Thymus (tissue), 11 donors: ENCODE measurements at regions not wholly inside any gene's neighbourhood (a gene's known extent, or its start where the extent isn't known, plus 50 kb on each side); places are given as distances from the start of the nearest gene placed in this dataset.

Experiments
- DNase-seq, 9 donors: peaks; one replicate each; pipeline ENCODE4 v3.0.0-alpha.2; 2013; ENCODE audit warnings: low spot score in 9 of 9, low read depth in 6 of 9, missing footprints in 1 of 9
- H3K27ac ChIP-seq, 2 donors: one replicate each; pipeline ENCODE4 v1.5.1; 2013; ENCODE audit warnings: control low read depth in 1 of 2, low read depth in 1 of 2, low read length in 1 of 2, mild to moderate bottlenecking in 1 of 2, moderate library complexity in 1 of 2
- H3K27me3 ChIP-seq, 2 donors: one replicate each; pipeline ENCODE4 v1.5.1; 2013; ENCODE audit warnings: low read length in 1 of 2; ENCODE audit not compliant: control insufficient read depth in 2 of 2, insufficient read depth in 1 of 2
- H3K36me3 ChIP-seq, 2 donors: one replicate each; pipeline ENCODE4 v1.5.1; 2013; ENCODE audit warnings: low read length in 1 of 2, mild to moderate bottlenecking in 1 of 2, moderate library complexity in 1 of 2; ENCODE audit not compliant: control insufficient read depth in 2 of 2, insufficient read depth in 2 of 2
- H3K4me1 ChIP-seq, 2 donors: one replicate each; pipeline ENCODE4 v1.5.1; 2013; ENCODE audit warnings: low read length in 2 of 2; ENCODE audit not compliant: control insufficient read depth in 2 of 2, insufficient read depth in 2 of 2
- H3K4me3 ChIP-seq, 2 donors: one replicate each; pipeline ENCODE4 v1.5.1; 2013; ENCODE audit warnings: low read length in 2 of 2, control low read depth in 1 of 2, mild to moderate bottlenecking in 1 of 2
- H3K9me3 ChIP-seq, 2 donors: one replicate each; pipeline ENCODE4 v1.5.1; 2013; ENCODE audit warnings: low read length in 1 of 2, mild to moderate bottlenecking in 1 of 2; ENCODE audit not compliant: control insufficient read depth in 2 of 2, insufficient read depth in 1 of 2
- WGBS: extraction: QIAGEN DNeasy Blood & Tissue Kit; methylation state at CpG from one replicate; pipeline ENCODE4 v1.1.7; 2013; 5-methylcytosine and 5-hydroxymethylcytosine counted together
- donor health status: healthy.

DNA sequence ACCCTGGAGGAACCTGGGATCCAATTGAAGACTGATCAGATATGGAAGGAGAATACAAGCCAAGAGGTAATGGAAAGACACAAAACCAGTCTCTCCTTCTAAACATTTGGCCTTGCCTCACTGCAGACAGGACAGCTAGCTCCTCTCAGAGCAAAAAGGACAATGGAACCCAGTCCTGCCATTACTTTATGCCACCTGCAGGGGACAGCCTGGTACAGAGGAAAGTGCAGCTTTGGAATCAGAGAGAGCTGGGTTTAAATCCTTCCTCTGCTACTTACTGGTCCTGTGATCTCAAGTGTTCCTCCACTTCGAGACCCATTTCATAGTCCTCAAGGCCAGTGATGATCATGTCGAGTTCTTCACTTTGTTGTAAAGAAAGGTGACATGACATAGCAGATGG lies 159.4 kb upstream of the SMAD3 start:
- DNase-seq = no peak
- peaks cover 0 to 4% of the 10 kb centered on the region in 2 donors for H3K9me3 ChIP-seq
- no peaks in the 10 kb centered on the region for H3K4me1 ChIP-seq
- no peak overlapping the region for H3K27ac ChIP-seq
- no peaks in the 10 kb centered on the region for H3K27me3 ChIP-seq
- 95% methylated on average over 2 of the region's 2 CpGs for WGBS
- H3K36me3 ChIP-seq = no peaks in the 10 kb centered on the region
- no peak overlapping the region for H3K4me3 ChIP-seq

DNA sequence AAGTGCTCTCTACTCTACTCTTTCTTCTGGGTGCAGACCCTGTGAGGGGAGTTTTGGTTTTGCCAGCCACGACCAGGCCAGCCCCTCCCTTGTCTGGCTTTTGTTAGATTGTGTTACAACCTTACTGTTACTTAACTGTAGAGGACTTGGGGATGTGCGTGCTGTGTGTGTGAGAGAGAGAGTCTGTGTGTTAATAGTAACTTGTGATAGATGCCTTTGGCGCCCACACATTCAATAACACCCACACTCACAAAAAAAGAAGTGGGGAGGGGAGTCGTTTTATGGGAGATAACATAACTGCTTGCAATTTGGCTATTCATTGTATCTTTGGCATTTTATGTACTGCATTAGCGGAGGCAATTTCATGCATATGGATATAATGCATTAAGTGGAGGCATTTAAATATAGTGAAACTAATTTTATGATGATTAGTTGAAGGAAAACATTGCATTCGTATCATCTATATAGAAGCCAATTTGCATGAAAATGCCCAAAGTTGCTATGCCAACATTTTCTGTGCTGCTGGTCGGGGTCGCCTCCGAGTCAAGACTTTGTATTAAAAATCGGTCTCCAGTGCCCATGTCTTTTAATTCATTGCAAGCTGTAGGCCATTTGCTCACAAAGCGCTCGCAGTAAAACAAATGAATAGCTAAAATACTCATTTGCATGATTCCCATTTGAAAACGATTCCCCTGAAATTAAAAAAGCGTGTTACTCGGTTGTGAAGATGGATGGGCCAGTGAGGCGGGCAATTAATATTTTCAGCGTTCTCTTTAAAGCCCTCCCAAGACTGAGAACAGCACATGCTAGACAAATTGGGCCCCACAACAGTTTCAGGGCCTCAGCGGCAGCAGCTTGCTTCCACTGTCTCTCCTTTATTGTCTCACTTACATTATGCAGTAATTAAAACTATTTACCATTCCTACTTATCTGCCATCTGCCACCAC lies 158.5 kb upstream of the SMAD3 start:
- H3K4me3 ChIP-seq = no peak overlapping the region
- H3K4me1 ChIP-seq = peaks cover 0 to 5% of the 10 kb centered on the region in 2 donors
- no peak for DNase-seq
- no peak overlapping the region for H3K27ac ChIP-seq
- H3K36me3 ChIP-seq = no peaks in the 10 kb centered on the region
- 96% methylated on average over 18 of the region's 18 CpGs for WGBS
- H3K27me3 ChIP-seq = no peaks in the 10 kb centered on the region
- H3K9me3 ChIP-seq = peaks cover 0 to 4% of the 10 kb centered on the region in 2 donors

DNA sequence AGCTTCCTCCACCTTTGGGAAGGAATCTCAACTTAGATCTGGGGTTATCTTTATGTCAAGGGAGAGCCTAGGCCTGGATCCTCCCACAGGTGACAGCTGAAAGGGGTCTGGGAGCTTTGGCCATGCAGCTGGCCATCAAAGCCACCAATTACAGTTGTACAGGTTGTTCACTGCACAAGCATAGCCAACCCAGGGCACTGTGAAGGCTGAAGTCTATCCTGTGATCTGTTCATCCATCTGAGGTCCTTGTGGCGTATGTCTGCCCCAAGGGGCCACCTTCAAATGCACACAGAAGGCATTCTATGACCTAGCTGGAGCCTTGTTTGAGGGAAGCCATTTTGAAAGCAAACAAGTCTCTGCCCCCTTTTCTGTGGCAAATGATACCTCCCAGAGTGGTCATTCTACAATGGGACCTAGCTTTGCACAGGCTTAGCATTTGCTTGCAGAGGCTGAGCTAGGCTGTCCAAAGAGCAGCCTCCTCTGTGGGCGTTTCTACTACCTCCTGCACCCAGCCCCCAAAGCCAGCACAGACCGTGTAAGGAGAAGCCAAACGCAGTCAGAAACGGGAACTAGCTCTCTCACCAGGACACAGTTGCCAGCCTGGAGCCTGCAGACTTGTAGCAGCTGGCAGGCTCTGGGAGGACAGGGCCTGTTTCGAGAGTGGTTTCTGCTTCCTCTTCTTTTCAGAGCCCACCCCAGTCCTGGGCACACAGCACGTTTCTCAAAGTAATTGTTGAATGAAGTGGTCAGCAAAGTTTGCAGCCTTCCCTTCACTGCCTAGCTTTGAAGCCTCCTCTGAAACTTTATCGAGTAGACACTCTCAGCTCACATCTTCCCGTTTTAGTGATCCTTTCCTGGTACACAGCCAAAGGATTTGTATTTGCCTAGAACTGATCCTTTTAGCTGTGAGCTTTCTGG lies 157.3 kb upstream of the SMAD3 start:
- Histone ChIP-seq H3K9me3 (peaks cover 0 to 4% of the 10 kb centered on the region in 2 donors), H3K4me3 (no peak overlapping the region), H3K4me1 (peaks cover 0 to 12% of the 10 kb centered on the region in 2 donors), H3K27ac (no peak overlapping the region), H3K36me3 (no peaks in the 10 kb centered on the region), H3K27me3 (no peaks in the 10 kb centered on the region)
- WGBS = 23% methylated on average over 9 of the region's 9 CpGs
- DNase-seq = peak in 1 of 9 donors; percentile 37

DNA sequence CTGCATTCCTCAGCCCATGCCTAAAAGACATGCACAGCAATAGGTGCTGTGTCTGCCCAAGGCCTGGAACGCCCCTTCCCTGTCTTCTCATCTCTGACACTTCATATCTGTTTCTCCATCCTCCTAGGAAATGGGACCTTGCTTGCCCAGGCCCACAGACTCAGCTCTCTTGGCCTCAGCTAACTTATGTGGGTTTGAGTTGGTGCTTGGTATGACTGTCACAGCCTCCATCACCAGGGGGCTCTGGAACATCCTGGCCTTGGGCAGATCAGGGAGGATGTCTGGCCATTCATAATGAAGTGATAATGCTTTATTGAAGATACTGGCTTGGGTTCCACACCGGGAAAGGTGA lies 156.7 kb upstream of the SMAD3 start:
- peaks cover 0 to 4% of the 10 kb centered on the region in 2 donors for H3K9me3 ChIP-seq
- no peak for DNase-seq
- peaks cover 0 to 12% of the 10 kb centered on the region in 2 donors for H3K4me1 ChIP-seq
- no peaks in the 10 kb centered on the region for H3K27me3 ChIP-seq
- no peaks in the 10 kb centered on the region for H3K36me3 ChIP-seq
- no peak overlapping the region for H3K4me3 ChIP-seq
- 96% methylated on average over 2 of the region's 2 CpGs for WGBS
- H3K27ac ChIP-seq = no peak overlapping the region

DNA sequence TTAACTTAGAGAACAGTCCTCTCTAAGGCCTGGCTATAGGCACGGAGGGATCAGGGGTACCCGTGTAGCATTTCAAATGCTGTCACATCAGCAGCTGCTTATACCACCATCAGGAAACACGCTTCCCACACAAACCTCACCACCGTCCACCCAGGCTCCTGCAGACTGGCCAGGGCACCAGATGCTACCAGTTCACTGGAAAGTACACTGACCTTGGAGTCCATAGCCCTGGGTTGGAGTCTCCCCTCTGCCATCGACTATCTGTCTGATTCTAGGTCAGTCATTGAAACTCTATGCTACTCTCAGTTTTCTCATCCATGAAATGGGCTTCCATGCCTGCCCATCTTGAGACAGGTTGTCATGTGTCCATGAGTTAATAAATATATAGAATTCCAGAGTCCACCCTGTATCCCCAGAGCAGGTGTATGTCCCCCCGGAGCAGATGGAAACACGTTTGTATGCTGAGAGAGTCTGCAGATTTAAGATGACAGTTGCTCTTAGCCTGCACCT lies 156.0 kb upstream of the SMAD3 start:
- Histone ChIP-seq H3K9me3 (peaks cover 0 to 4% of the 10 kb centered on the region in 2 donors), H3K4me3 (no peak overlapping the region), H3K36me3 (no peaks in the 10 kb centered on the region), H3K4me1 (peaks cover 0 to 12% of the 10 kb centered on the region in 2 donors), H3K27ac (no peak overlapping the region), H3K27me3 (no peaks in the 10 kb centered on the region)
- no peak for DNase-seq
- WGBS = 87% methylated on average over 7 of the region's 7 CpGs

DNA sequence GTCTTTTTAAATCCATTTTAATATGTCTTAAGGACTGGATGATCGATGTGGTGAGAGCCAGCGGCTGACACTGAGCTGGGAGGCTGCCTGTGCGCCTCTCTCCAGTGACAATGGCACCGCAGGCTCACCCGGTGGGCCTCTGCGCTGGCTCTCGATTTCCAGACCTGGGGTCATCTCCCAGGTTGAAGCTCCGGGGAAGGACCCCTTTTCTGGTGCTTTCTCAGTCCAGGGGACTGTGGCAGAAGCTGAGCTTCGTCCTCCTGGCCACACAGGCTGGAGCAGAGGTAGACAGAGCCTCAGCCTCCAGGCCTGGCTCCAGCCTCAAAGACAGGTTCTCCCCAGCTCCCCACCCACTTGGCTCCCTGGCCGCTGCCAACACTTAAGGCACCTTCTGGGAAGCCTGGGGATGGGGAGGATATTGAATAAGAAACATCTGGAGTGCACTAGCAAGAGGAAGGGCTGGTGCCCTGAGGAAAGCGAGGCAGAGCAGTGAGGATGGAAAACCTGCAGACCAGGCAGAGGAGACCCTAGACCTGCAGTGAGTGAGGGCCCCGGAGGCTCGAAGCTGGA lies 154.2 kb upstream of the SMAD3 start:
- H3K36me3 ChIP-seq = no peaks in the 10 kb centered on the region
- peaks cover 0 to 12% of the 10 kb centered on the region in 2 donors for H3K4me1 ChIP-seq
- H3K9me3 ChIP-seq = no peaks in the 10 kb centered on the region
- H3K27me3 ChIP-seq = no peaks in the 10 kb centered on the region
- H3K27ac ChIP-seq = no peak overlapping the region
- H3K4me3 ChIP-seq = no peak overlapping the region
- 98% methylated on average over 13 of the region's 13 CpGs for WGBS
- no peak for DNase-seq

DNA sequence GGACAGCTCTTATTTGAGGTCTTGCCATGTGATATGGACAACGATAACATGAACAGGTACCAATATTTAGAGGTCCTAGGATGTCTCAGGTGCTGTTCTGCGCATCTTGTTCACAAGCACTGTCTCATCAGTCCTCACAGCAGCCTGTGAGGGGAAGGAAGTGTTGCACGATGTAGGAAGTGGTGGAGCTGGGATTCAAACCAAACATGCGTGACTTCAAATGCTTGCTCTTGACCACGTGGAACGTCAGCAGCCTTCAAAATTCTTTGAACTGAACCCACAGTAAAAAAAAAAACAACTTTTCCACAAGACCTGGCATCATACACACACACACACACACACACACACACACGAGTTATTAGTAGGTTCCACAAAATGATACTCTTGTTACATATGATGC lies 153.4 kb upstream of the SMAD3 start:
- H3K4me3 ChIP-seq = no peak overlapping the region
- H3K9me3 ChIP-seq = no peaks in the 10 kb centered on the region
- H3K4me1 ChIP-seq = peaks cover 0 to 12% of the 10 kb centered on the region in 2 donors
- DNase-seq = peak in 4 of 9 donors; percentile 6 to 64 (median 27)
- WGBS = 20% methylated on average over 7 of the region's 7 CpGs
- H3K36me3 ChIP-seq = no peaks in the 10 kb centered on the region
- no peak overlapping the region for H3K27ac ChIP-seq
- no peaks in the 10 kb centered on the region for H3K27me3 ChIP-seq

DNA sequence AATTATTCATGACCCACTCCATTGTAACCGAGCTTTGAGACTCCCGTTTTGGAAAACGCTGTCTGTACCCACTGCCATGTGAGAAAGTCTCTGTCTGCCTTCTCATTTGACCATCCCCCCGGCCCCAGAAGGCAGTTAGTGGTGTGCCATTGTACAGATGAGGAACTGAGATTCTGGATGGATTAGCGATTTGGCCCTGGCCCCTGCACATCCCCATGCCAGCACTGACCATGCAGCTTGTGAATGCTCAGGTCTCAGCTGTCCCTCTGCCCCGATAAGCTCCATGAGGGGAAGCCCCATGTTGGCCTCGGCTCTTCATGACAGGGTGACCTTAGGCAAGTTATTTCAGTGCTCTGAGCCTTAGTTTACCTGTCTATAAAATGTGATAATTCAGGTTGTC lies 153.0 kb upstream of the SMAD3 start:
- Histone ChIP-seq H3K9me3 (no peaks in the 10 kb centered on the region), H3K27ac (no peak overlapping the region), H3K4me1 (peaks cover 0 to 12% of the 10 kb centered on the region in 2 donors), H3K27me3 (no peaks in the 10 kb centered on the region), H3K36me3 (no peaks in the 10 kb centered on the region), H3K4me3 (no peak overlapping the region)
- no peak for DNase-seq
- WGBS = 86% methylated on average over 7 of the region's 7 CpGs
